Testis (tissue), 2 donors: ENCODE measurements at regions not wholly inside any gene's neighbourhood (a gene's known extent, or its start where the extent isn't known, plus 50 kb on each side); places are given as distances from the start of the nearest gene placed in this dataset.

Source experiments
- POLR2A ChIP-seq: fragments of 450-650 bp; IDR thresholded peaks from one replicate; pipeline ENCODE4 v1.6.1; 2017; ENCODE audit warnings: antibody characterized with exemption, mild to moderate bottlenecking, moderate library complexity
- TF ChIP-seq, protein P1 (sequence below), 3 experiments: fragments of 450-650 bp in 2 of 3; fragments of 200-600 bp in 1 of 3; sonication (generic) in 1 of 3; IDR thresholded peaks; one replicate each; pipeline ENCODE4 v1.5.1; 2016 to 2019; ENCODE audit warnings: antibody characterized with exemption in 3 of 3, mild to moderate bottlenecking in 2 of 3, moderate library complexity in 1 of 3

GRCh38 chr1:244173769-244174168 is 122.7 kb downstream of the ZBTB18 start:
- TF ChIP-seq, protein P1, sequence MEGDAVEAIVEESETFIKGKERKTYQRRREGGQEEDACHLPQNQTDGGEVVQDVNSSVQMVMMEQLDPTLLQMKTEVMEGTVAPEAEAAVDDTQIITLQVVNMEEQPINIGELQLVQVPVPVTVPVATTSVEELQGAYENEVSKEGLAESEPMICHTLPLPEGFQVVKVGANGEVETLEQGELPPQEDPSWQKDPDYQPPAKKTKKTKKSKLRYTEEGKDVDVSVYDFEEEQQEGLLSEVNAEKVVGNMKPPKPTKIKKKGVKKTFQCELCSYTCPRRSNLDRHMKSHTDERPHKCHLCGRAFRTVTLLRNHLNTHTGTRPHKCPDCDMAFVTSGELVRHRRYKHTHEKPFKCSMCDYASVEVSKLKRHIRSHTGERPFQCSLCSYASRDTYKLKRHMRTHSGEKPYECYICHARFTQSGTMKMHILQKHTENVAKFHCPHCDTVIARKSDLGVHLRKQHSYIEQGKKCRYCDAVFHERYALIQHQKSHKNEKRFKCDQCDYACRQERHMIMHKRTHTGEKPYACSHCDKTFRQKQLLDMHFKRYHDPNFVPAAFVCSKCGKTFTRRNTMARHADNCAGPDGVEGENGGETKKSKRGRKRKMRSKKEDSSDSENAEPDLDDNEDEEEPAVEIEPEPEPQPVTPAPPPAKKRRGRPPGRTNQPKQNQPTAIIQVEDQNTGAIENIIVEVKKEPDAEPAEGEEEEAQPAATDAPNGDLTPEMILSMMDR (IDR thresholded peaks at IDR 0.05): no peak
- no peak for TF ChIP-seq POLR2A
